ENCODE measurements at regions not wholly inside any gene's neighbourhood (a gene's known extent, or its start where the extent isn't known, plus 50 kb on each side); places are given as distances from the start of the nearest gene placed in this dataset.

- TF ChIP-seq EZH2 (IDR thresholded peaks at IDR 0.05): no peak
- no peak for TF ChIP-seq POLR2AphosphoS5 (IDR thresholded peaks at IDR 0.05; ENCODE audit: borderline replicate concordance, low read depth, low read length)
- TF ChIP-seq FOXP2 (optimal IDR thresholded peaks at IDR 0.05; ENCODE audit: control extremely low read depth, extremely low read length, insufficient read depth): no peak
Measured at GRCh38 chr6:78259935-78260334, 607.1 kb downstream of the MEI4 start.
